Activated CD8-positive, alpha-beta memory T cell treated with anti-CD3 and anti-CD28 coated beads, Interleukin-2, amount 10 ng/mL, durations not matched to agents 7 days and 5 days (primary cell): ENCODE measurements at regions not wholly inside any gene's neighbourhood (a gene's known extent, or its start where the extent isn't known, plus 50 kb on each side); places are given as distances from the start of the nearest gene placed in this dataset.
"Not testable (repeated sequence)": the region's sequence is repeated elsewhere in the genome, so short reads cannot be mapped to it uniquely, and the experiment has no call there.

ENCODE experiments used
- ATAC-seq: fragments of 150-1000 bp; cut with Tn5 transposase; one replicate; pipeline ENCODE4 v1.10.0; 2021; ENCODE audit warnings: moderate library complexity
- CTCF ChIA-PET: fragments of 350-600 bp; sonication (Branson Sonifier 250); formaldehyde crosslinking; loops from one replicate; lab custom pipeline; 2021; ENCODE audit warnings: antibody characterized with exemption; lab: Charles Lee
- DNase-seq: peaks from one replicate; pipeline ENCODE4 v3.0.0-alpha.2; 2020
- H3K27ac Mint-ChIP-seq: one replicate; pipeline ENCODE4 v1.8.0; 2021; ENCODE audit warnings: mild to moderate bottlenecking, mixed read lengths
- H3K27me3 Mint-ChIP-seq: one replicate; pipeline ENCODE4 v1.8.0; 2021; ENCODE audit warnings: mixed read lengths
- H3K36me3 Mint-ChIP-seq: one replicate; pipeline ENCODE4 v1.8.0; 2021; ENCODE audit warnings: mild to moderate bottlenecking, mixed read lengths
- H3K4me1 Mint-ChIP-seq: one replicate; pipeline ENCODE4 v1.8.0; 2021; ENCODE audit warnings: mixed read lengths
- H3K4me3 Mint-ChIP-seq: one replicate; pipeline ENCODE4 v1.8.0; 2021; ENCODE audit warnings: mild to moderate bottlenecking, moderate library complexity, mixed read lengths
- H3K9me3 Mint-ChIP-seq: one replicate; pipeline ENCODE4 v1.8.0; 2022; ENCODE audit warnings: low read depth, mixed read lengths

- ATAC-seq (peak; percentile 53), DNase-seq (no peak)
- H3K27ac Mint-ChIP-seq, result peak overlapping the region; percentile 65
- CTCF ChIA-PET, result interaction anchor here (1.1 to 1.3 kb wide), 2 partner anchors 10 to 379 kb away, joined by 3 read pairs; no protein-coding TSS in a partner anchor
- no peaks in the 10 kb centered on the region for H3K9me3 Mint-ChIP-seq
- no peaks in the 10 kb centered on the region for H3K27me3 Mint-ChIP-seq
- peaks cover 18% of the 10 kb centered on the region for H3K36me3 Mint-ChIP-seq
- peak overlapping the region; percentile 29 for H3K4me3 Mint-ChIP-seq
- H3K4me1 Mint-ChIP-seq, result peaks cover 23% of the 10 kb centered on the region
Observed at GRCh38 chr2:8433390-8433789, 248.5 kb upstream of the ID2 start.

GRCh38 chr2:8435608-8436007 is 246.2 kb upstream of the ID2 start:
- no peak overlapping the region for H3K27ac Mint-ChIP-seq
- H3K36me3 Mint-ChIP-seq, result peaks cover 32% of the 10 kb centered on the region
- peaks cover 36% of the 10 kb centered on the region for H3K4me1 Mint-ChIP-seq
- H3K9me3 Mint-ChIP-seq, result no peaks in the 10 kb centered on the region
- ATAC-seq (no peak), DNase-seq (peak; percentile 0)
- H3K4me3 Mint-ChIP-seq, result no peak overlapping the region
- no peaks in the 10 kb centered on the region for H3K27me3 Mint-ChIP-seq
- CTCF ChIA-PET, result no interaction called here

DNA sequence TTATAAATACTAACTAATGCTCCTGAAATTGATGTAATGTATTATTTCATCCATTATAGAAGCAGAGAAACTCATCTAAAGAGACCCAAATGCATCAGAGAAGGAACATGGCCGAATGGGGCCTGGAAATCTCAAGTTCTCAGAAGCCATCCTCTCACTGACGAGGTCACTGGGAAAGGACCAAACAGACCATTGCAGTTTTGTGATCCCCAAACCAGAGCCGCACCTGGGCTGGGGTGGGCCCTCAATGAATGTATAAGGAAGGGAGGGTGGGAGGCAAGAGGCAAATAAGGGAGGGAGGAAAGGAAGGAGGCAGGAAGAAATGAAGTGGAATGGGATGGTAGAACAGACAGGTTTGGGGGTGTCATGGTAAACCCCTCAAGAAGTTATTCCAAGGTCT is 245.3 kb upstream of the ID2 start:
- H3K4me1 Mint-ChIP-seq, result peaks cover 39% of the 10 kb centered on the region
- CTCF ChIA-PET, result no interaction called here
- ATAC-seq (no peak), DNase-seq (peak; percentile 2)
- H3K36me3 Mint-ChIP-seq, result peaks cover 33% of the 10 kb centered on the region
- no peak overlapping the region for H3K27ac Mint-ChIP-seq
- no peaks in the 10 kb centered on the region for H3K27me3 Mint-ChIP-seq
- H3K9me3 Mint-ChIP-seq, result no peaks in the 10 kb centered on the region
- H3K4me3 Mint-ChIP-seq, result no peak overlapping the region

DNA sequence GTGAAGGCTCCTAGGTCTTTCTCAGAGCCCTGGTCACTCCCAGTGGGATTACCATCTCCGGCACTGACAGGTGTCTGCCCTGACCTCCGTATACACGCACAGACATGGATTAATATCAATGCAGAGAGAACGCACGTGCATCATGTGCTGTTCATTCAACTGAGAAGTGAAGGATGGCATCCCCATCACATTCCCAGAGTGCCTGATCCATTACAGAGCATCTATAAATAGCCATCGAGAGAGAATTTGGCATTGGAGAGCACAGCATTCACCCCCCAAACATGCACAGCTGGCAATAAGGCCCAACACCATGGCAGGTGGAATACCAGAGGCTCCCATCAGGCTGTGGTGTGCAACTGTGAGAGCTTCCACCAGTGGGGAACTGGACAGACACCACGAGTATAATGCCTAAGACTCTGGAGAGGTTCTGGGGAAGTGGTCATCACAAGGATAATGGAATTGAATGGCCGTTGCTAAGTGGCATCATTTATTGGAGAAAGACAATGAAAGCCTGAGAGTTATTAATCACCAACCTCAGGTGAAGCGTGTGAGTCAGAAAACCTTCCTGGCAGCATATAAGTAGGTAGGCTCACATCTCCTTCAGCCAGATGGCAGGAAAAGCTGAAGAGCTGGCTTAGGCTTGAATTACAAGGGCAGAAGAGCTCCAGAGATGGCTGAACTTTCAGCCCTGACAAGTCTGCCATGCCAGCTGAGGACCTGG is 244.5 kb upstream of the ID2 start:
- H3K27me3 Mint-ChIP-seq, result no peaks in the 10 kb centered on the region
- no peak overlapping the region for H3K27ac Mint-ChIP-seq
- H3K36me3 Mint-ChIP-seq, result peaks cover 35% of the 10 kb centered on the region
- DNase-seq (peak; percentile 18), ATAC-seq (no peak)
- CTCF ChIA-PET, result interaction anchor here (1.0 kb wide), 1 partner anchor 137 kb away, joined by 3 read pairs; no protein-coding TSS in a partner anchor
- H3K4me1 Mint-ChIP-seq, result peaks cover 45% of the 10 kb centered on the region
- H3K9me3 Mint-ChIP-seq, result no peaks in the 10 kb centered on the region
- no peak overlapping the region for H3K4me3 Mint-ChIP-seq

- H3K4me3 Mint-ChIP-seq, result no peak overlapping the region
- peaks cover 46% of the 10 kb centered on the region for H3K4me1 Mint-ChIP-seq
- no peak overlapping the region for H3K27ac Mint-ChIP-seq
- H3K36me3 Mint-ChIP-seq, result peaks cover 36% of the 10 kb centered on the region
- H3K27me3 Mint-ChIP-seq, result no peaks in the 10 kb centered on the region
- no peak for DNase-seq
- CTCF ChIA-PET, result interaction anchor here (1.0 to 1.3 kb wide), 2 partner anchors 34 to 137 kb away, joined by 3 to 4 read pairs; no protein-coding TSS in a partner anchor
- ATAC-seq, result no peak
- H3K9me3 Mint-ChIP-seq, result no peaks in the 10 kb centered on the region
Observed at GRCh38 chr2:8437949-8438400, 243.9 kb upstream of the ID2 start.

- peak; percentile 55 for ATAC-seq
- Mint-ChIP-seq H3K4me1 (peaks cover 48% of the 10 kb centered on the region), H3K36me3 (peaks cover 40% of the 10 kb centered on the region), H3K27ac (peak overlapping the region; percentile 79), H3K27me3 (no peaks in the 10 kb centered on the region), H3K9me3 (no peaks in the 10 kb centered on the region), H3K4me3 (no peak overlapping the region)
- CTCF ChIA-PET, result interaction anchor here (1.0 to 1.3 kb wide), 2 partner anchors 33 to 138 kb away, joined by 3 to 4 read pairs; no protein-coding TSS in a partner anchor
- DNase-seq, result peak; percentile 59
Observed at GRCh38 chr2:8438476-8438875, 243.4 kb upstream of the ID2 start.

GRCh38 chr2:8438996-8439395 is 242.9 kb upstream of the ID2 start:
- Mint-ChIP-seq H3K9me3 (no peaks in the 10 kb centered on the region), H3K4me1 (peaks cover 44% of the 10 kb centered on the region), H3K36me3 (peaks cover 40% of the 10 kb centered on the region), H3K27me3 (no peaks in the 10 kb centered on the region), H3K27ac (peak overlapping the region; percentile 79), H3K4me3 (no peak overlapping the region)
- DNase-seq (no peak), ATAC-seq (no peak)
- CTCF ChIA-PET, result interaction anchor here (1.0 to 1.3 kb wide), 2 partner anchors 10 to 33 kb away, joined by 3 to 4 read pairs; no protein-coding TSS in a partner anchor

GRCh38 chr2:8440029-8440778 is 241.7 kb upstream of the ID2 start:
- no peak for ATAC-seq
- H3K9me3 Mint-ChIP-seq, result no peaks in the 10 kb centered on the region
- H3K4me1 Mint-ChIP-seq, result peaks cover 37% of the 10 kb centered on the region
- no peak overlapping the region for H3K27ac Mint-ChIP-seq
- DNase-seq, result no peak
- H3K4me3 Mint-ChIP-seq, result no peak overlapping the region
- H3K36me3 Mint-ChIP-seq, result peaks cover 32% of the 10 kb centered on the region
- no peaks in the 10 kb centered on the region for H3K27me3 Mint-ChIP-seq
- CTCF ChIA-PET, result no interaction called here

DNA sequence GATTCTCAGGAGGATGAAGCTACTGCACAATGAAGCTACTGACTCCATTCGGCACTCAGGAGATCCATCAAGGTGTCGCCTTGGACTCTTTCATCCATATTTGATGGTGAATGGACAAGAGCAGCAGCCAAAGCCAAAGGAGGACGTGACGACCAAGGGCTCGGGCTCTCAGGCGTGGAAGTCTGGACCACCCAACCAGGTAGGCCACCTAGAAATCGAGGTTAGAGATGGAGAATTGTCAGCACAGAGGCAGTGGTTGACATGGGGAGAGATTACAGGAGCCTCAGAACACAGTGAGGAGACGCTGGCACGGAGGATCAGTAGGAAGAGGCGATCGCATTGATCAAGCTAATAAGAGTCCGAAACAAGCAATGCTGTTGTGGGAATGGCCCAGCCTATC is 240.5 kb upstream of the ID2 start:
- Mint-ChIP-seq H3K27me3 (peaks cover 2% of the 10 kb centered on the region), H3K4me1 (peaks cover 36% of the 10 kb centered on the region), H3K4me3 (no peak overlapping the region), H3K9me3 (no peaks in the 10 kb centered on the region), H3K27ac (no peak overlapping the region), H3K36me3 (peaks cover 29% of the 10 kb centered on the region)
- CTCF ChIA-PET, result no interaction called here
- DNase-seq (no peak), ATAC-seq (no peak)

- Mint-ChIP-seq H3K27me3 (peaks cover 2% of the 10 kb centered on the region), H3K36me3 (peaks cover 29% of the 10 kb centered on the region), H3K4me3 (no peak overlapping the region), H3K27ac (no peak overlapping the region), H3K9me3 (no peaks in the 10 kb centered on the region), H3K4me1 (peaks cover 36% of the 10 kb centered on the region)
- DNase-seq (no peak), ATAC-seq (no peak)
- CTCF ChIA-PET, result interaction anchor here (0.9 kb wide), 1 partner anchor 141 kb away, joined by 3 read pairs; no protein-coding TSS in a partner anchor
Observed at GRCh38 chr2:8441986-8442385, 239.9 kb upstream of the ID2 start.

GRCh38 chr2:8442833-8443486 is 238.9 kb upstream of the ID2 start:
- Mint-ChIP-seq H3K27ac (no peak overlapping the region), H3K36me3 (peaks cover 24% of the 10 kb centered on the region), H3K27me3 (peaks cover 2% of the 10 kb centered on the region), H3K4me3 (no peak overlapping the region), H3K9me3 (no peaks in the 10 kb centered on the region), H3K4me1 (peaks cover 39% of the 10 kb centered on the region)
- DNase-seq, result no peak
- no peak for ATAC-seq
- CTCF ChIA-PET, result interaction anchor here (0.9 to 1.4 kb wide), 2 partner anchors 97 to 142 kb away, joined by 3 read pairs; no protein-coding TSS in a partner anchor

- Mint-ChIP-seq H3K27me3 (peaks cover 2% of the 10 kb centered on the region), H3K9me3 (no peaks in the 10 kb centered on the region), H3K4me1 (peaks cover 30% of the 10 kb centered on the region), H3K36me3 (peaks cover 10% of the 10 kb centered on the region), H3K27ac (no peak overlapping the region), H3K4me3 (no peak overlapping the region)
- ATAC-seq (no peak), DNase-seq (no peak)
- CTCF ChIA-PET, result interaction anchor here (0.7 kb wide), 1 partner anchor 17 kb away, joined by 3 read pairs; no protein-coding TSS in a partner anchor
Observed at GRCh38 chr2:8445580-8445979, 236.3 kb upstream of the ID2 start.

DNA sequence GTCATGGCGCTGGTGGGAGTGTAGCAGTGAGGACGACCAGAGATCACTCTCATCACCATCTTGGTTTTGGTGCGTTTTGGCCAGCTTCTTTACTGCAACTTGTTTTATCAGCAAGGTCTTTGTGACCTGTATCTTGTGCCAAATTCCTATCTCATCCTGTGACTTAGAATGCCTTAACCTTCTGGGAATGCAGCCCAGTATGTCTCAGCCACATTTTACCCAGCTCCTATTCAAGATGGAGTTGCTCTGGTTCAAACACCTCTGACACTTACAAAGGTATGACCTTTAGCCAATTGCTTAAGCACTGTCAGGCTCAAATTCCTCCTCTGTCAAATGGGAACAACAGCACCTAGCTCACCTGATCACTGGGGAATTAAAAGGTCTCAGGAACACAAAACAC is 235.1 kb upstream of the ID2 start:
- CTCF ChIA-PET, ATAC-seq, DNase-seq, H3K27ac Mint-ChIP-seq, H3K4me3 Mint-ChIP-seq, H3K36me3 Mint-ChIP-seq, H3K27me3 Mint-ChIP-seq, H3K9me3 Mint-ChIP-seq: not testable (repeated sequence)
- H3K4me1 Mint-ChIP-seq, result peaks cover 24% of the 10 kb centered on the region
